ENCODE measurements at regions not wholly inside any gene's neighbourhood (a gene's known extent, or its start where the extent isn't known, plus 50 kb on each side); places are given as distances from the start of the nearest gene placed in this dataset.

GRCh38 chr3:181771120-181771519 is 59.4 kb downstream of the SOX2 start:
- no peak for TF ChIP-seq CTCF (IDR thresholded peaks at IDR 0.05)
- no peak for TF ChIP-seq POLR2A (IDR thresholded peaks at IDR 0.05)

Data from uterus (tissue), 2 donors.